GM19463 (cell line): ENCODE measurements at regions not wholly inside any gene's neighbourhood (a gene's known extent, or its start where the extent isn't known, plus 50 kb on each side); places are given as distances from the start of the nearest gene placed in this dataset.

Source experiments
- ATAC-seq: cut with Tn5 transposase; IDR thresholded peaks from one replicate; pipeline ENCODE4 v1.9.1; 2021; ENCODE audit warnings: mild to moderate bottlenecking, moderate library complexity; ENCODE audit not compliant: unreplicated experiment

DNA sequence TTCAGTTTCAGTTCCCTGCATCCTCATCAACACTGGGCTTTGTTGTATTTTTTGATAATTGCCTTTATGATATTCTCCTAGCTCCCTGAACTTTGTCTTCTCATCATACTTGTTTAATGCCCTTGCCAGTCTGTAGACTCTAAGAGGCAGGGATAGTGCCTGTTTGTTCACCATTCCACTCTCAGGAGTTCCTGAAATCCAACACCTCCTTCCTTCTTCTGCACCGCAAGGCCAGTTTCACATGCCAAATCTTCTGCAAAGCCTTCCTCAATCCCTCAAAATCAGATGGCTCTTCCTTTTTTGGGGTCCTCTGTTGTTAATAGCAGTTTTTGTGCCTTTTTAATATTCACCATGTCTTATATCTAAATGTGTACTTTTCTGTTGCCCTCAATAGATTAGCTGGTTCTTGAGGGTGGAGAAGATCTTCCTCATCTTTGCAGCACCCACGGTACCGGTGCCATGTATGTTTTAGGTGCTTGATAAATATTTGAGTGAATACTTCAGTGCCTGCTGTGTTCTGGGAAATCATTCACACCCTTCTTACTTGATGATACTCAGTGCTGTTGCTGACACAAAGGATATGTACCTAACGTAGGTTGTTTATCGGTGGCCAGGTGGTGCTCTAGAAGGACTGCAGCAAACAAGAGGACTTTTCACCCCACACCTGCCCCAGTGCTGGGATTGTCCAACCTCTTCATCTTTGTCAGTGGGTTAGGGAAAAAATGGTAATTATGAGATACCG is 85.3 kb upstream of the LIMCH1 start:
- no peak for ATAC-seq

DNA sequence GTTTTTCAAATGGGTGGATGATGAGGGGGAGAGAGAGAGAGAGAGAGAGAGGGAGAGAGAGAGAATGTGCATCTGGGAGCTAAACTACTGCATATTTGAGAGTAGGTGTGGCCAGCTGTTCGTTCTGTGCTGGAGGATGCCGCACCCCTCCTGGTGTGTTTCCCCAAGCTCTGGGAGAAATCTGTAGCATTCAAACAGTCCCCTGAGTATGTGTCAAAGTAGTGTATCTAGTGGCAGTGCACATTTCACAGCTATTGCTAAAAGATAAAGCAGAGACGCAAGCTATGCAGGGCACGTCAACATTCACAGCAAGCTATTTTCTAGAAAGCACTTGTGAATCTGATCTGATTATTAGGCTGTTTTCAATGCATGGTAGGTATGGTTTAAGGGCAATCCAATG is 83.5 kb upstream of the LIMCH1 start:
- no peak for ATAC-seq

DNA sequence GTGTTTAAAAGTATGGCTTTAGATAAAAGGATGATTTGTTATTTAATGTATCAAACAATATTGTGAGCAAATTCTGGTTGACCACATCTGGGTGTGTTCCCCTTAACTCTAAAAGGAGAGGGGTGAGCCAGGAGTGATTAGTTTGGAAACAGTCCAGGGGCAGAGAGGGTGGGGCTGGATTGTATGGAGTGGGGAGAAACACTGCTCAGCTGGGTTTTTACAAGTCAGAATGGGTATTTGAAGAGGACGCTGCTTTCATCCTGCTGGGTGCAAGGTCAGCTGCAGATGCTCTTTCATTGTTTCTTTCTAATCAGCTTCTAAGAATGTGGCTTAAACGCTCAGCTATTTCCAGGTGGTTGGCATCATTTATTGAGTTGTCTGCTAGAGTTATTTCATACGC is 82.8 kb upstream of the LIMCH1 start:
- no peak for ATAC-seq

DNA sequence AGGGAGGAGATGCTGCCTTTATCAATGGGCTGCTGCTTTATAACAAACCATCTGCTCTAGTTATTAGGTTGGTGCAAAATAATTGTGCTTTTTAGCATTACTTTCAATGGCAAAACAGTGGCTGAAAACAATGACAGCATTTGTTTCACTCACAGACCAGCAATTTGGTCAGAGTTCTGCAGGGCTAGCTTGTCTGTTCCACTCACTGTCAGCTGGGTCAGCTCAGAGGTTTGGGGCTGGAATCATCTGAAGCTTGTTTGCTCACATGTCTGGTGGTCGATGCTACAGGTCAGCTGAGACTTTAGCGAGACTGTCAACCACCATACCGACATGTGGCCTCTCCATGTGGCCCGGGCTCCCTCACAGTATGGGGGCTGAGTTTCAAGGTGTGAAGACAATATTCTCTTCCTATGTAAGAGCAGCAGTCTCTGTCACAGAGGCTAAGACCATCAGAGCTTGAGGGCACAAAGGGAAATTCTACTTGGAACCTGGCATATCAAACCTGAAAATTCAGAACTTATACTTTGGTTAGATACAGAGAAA is 81.3 kb upstream of the LIMCH1 start:
- no peak for ATAC-seq

DNA sequence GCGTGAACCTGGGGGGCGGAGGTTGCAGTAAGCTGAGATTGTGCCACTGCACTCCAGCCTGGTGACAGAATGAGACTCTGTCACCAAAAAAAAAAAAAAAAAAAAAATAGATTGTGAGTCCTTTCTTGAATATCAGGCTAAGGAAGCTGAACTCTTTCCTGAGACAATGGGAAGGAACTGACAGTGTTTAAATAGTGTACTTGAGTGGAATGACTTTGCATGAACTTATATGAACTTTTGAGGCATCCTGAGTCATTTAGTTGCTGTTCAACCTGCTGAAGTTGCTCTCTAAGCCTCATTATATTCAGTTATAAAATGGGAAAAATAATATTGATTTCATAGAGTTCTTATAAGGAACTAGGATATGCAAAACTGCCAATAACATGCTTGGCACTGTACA is 79.3 kb upstream of the LIMCH1 start:
- no peak for ATAC-seq

DNA sequence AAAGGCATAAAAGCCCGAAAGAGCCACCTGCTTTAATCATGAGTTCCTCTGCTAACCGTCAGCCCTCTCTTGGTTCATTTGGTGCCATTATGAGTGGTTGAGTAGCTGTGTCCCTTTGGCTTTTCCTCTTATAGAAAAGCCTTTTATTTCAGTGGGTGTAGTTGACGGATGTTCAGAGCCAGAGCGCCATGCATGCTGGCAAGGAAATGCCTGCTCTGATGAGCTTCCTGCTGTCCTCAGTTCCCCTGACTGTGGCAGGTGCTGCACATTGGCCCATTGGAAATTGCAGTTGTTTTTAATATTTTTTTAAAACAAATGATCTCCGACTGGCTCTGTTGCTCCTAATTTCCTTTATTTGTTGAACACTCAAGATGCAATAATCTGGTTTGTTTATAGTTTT is 77.3 kb upstream of the LIMCH1 start:
- ATAC-seq: no peak

DNA sequence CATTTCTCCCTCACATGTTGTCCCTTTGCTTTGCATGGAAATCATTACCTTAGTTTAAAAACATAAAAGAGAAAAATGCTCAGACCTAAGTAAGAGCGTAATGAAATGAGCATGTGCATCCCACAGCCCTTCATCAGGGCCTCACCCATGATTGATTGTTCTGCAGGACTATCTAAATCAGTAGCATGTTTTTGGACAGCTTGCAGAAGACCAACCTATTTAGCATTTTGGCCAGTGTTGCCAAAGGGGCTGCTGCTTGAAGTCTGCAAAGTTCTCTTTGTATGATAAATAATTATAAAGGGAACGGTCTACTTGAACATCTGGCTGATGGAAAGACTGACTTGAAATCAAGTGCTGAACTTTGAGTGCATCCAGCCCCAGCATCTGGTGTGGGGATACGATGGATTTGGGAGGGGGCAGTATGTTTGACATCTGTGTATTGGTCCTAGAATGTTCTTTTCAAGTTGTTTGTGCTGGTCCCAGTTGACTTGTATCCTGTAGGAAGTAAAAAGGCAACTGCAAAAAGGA is 76.1 kb upstream of the LIMCH1 start:
- ATAC-seq: no peak

DNA sequence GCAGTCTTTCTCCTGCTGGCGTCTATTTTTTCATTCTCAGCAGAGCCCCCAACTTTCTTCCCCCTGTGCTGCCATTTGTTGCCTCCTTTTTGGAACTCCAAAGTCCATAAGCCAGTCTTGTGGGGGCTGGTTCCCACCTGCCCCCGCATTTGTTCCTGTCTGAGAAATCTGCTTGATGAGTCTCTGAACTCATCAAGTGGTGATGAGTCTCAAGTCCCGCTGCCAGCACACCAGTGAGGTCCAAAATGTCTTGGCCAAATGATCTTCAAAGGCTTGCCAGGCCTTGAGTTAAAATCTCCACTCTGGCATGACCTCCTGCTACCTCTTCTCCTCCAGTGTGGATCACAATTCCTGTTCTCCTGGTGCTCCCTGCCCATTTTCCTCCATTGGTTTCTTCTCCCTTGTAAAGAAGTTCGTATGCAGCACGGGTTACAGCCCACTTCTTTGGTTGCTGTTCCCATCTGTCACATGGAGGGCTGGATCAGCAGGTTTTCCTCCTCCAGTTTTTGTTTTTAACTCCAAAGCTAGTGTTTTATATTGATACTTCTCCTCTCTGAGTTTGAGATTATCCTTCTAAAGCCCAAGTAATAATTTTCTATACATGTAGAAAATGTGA is 72.7 kb upstream of the LIMCH1 start:
- no peak for ATAC-seq

DNA sequence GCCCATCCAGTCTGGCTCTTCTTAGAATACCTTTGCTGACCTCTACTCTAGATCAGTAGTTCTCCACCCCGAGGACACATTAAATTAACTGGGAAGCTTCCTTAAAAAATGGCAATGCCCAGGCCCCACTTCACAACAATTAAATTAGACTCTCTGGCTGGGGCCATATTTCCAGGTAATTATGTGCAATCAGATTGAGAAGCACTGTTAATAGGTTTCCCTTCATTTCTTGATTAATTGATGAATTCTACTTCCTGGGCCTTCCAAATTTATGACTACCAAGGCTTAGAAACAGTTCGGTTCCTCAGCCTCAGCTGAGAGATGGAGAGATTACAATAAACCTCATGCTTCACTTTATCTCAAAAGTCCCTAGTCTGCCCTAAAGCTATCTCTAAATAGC is 71.7 kb upstream of the LIMCH1 start:
- ATAC-seq: no peak

DNA sequence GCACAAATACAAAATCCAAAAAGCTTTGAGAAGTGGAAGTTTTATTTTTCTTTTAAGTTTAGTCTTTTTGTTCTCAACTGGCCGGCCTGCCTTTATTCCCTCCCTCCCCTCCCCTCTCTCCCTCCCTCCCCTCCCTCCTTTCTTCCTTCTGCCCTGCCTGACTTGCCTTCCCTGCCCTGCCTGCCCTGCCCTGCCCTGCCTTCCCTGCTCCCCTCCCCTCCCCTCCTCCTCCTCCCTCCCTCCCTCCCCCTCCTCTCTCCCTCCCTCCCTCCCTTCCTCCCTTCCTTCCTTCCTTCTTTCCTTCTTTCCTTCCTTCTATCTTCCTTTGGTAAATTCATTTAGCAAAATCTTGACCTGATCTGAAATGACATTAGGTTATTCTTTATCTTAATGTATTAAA is 69.8 kb upstream of the LIMCH1 start:
- ATAC-seq: no peak

DNA sequence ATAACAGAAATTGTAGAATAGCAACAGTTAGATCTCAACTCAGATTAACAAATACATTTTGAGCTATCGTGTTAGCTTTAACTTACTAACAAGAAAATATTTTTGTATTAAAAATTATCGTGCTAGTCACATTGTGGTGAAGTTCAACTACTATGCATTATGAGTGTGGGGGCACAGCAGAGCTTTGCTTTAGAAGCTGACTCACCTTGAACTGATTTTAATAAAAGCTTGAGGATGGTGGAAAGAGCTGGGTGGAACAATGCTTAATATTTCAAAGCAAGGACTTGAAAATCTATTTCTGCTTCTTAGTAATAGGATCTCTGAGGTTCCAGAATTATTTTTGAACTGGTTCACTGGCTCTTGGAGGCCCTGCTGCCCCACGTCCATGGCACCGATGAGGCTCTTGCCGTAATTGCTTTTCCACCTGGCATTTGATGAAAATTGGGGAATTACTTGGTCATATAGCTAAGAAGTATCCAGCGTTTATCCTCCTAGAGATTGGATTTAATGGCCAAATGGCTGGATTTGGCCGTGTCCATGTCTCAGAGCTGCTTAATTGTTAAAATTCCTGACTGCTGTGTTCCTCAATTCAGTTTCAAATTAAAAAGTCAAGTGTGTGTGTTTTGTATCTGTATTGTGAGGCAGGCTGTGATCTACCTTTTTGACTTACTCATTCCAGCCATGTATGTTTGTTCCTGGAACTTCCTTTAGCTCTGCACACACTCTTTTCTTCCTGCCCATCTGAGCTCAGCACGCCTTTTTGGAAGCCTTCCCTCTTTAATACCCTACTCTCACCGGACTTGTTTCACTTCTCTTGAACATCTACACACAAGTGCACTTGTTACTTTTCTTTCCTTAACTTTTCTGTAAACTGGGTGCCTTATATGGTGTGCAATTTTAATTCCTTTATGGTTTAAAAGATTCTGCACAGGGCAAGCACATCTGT is 66.6 kb upstream of the LIMCH1 start:
- ATAC-seq: no peak

DNA sequence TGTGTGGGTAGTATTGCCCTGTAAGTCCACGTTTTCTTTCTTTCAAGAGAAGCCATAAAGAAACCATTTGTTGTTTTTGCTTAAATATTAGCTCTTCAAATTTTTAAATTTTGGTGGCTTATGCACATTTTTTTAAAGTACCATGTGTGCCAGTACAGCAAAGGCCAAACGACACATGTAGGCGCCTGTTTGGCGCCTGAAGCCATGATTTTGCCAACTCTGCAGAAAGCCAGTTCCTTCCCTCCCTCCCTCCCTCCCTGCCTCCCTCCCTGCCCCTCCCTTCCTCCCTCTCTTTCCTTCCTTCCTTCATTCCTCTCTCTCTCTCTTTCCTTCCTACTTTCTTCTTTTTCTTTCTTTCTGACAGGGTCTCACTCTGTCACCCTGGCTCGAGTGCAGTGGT is 65.9 kb upstream of the LIMCH1 start:
- no peak for ATAC-seq

DNA sequence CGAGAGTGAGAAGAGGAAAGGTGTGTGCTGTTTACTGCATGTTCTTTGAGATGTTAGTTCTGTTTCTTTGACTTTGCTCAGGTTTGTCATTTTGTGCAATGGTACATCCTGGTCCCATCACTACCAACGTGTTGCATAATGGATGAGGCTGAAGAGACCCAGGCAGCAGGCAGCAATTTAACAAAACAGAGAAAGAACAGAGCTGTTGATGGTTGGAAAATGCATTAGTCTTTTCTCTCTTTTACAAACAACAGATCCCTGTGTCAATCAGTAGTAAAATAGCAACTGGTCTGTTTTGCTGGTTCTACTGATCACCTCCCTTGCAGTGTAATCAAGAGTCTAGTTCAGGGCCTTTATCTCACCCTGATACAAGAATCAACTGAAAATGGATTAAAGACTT is 64.8 kb upstream of the LIMCH1 start:
- no peak for ATAC-seq

DNA sequence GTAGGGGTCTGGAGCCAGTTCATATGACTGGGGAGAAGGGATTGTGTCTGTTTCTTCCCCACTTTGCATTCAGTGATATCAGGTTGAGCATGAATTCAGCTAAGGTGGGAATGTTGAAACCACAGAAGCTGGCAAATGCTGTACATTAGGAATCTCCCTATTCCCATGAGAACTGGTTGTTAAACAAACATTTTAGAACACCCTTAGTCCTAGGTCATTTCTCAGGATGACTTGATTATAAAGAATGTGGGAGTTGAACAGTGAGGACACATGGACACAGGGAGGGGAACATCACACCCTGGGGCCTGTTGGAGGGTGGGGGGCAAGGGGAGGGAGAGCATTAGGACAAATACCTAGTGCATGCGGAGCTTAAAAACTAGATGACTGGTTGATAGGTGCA is 62.6 kb upstream of the LIMCH1 start:
- no peak for ATAC-seq

DNA sequence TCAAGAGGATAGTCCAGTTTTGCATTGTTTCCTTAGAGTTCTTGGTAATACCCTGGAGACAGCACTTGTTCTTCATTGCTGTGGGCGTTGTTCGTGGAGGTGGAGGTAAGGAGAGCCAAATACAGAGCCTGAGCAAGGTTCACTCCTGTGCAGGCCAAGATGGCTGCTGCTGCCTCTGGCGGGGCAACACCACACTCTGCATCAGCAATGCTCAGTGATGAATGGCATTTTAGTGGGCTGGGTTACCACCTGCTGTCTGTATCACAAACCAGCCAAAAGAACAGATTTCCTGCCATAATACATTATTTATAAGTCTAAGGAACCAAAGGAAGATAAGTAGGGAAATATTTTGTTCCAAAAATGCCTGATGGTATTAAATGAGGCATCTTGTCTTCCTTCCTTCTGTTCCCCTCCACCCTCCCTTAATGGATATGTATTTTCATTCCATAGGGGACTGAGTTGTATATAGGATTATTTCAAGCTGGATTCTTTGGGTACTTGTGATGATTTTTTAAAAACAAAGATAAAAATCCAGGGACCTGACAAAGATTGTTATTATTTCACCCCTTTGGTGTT is 61.6 kb upstream of the LIMCH1 start:
- no peak for ATAC-seq

DNA sequence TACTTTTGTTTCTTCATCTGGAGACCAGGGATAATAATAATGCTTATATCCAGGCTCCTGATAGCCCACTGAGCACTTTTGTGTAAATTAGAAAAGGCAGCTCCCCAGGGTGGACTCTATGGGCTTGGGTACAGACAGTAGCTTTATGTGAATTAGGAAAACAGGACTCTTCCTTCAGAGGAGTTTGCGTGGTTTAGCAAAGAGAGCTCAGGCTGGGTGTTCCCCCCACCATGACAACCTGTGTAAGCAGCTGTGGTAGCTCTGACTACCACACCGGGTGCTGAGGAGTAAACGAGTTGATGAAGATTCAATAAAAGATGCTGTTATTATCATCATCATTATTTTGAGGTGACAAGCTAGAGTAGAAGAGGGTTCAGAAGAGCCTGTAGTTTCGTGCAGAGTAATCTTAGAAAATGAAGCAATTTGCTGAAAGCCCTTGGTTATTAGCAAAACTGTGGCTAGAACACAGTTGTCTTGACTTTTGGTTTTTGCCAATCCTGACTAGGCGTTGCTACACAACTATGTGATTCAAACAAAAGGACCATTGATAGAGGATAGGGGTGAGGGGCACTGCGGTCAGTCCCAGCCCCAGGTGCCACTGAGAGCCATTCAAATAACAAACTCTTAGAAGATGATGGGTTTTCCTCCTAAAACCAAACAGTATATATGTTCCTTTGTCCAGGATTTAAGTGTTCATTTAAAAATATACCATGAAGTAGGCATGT is 60.6 kb upstream of the LIMCH1 start:
- no peak for ATAC-seq

DNA sequence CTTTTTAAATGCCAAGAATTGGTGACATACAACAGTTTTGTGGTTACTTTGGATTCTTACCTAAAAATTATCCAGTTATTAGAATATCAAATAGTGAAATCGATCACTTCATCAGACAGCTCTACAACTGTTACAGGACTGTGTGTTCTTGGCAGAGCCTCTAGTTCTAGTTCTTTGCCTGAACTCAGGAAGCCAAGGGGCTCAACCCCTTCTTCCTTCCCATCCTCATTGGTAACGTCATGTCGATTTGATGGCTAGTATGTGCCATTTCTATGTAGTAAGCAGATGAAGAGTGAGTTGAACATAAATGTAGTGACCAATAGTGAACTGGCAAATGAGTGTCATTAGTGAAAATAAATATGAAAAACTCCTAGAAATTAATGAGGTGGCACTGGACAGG is 59.4 kb upstream of the LIMCH1 start:
- no peak for ATAC-seq

DNA sequence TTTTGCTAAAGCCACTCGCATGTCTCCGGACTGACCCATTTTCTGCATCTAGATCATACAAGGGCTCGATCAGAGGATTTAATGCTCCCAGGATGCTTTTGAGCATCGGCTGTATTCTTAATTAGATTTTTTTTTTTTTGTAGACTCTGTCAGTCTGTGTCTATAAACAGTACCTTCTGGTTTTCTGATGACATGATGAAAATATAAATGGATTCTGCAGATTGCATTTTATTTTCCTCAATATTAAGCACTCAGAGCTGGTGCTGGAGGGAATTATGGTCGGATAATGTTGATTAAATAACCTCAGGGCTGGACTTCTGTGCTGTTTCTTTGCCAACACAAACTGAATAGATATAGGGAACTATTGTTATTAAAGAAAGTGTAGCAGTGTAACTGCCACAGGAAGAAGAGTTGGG is 57.1 kb upstream of the LIMCH1 start:
- no peak for ATAC-seq

DNA sequence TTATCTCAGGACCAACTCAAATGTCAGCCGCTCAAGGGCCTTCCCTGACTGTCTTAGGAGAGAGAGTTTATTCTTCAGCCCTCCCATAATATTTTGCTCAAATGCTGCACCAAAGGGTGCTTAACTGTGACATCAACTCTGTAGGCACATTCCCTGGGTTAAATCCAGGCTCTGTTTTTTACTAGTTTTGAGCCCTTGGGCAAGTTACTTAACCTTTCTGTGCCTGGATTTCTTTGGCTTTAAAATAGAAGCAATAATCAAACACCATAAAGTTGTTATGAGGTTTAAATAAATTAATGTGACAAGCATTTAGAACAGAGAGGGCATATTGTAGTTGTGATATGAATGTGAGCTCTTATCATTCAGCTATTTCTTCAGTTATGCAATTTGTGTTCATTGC is 54.2 kb upstream of the LIMCH1 start:
- ATAC-seq: no peak

DNA sequence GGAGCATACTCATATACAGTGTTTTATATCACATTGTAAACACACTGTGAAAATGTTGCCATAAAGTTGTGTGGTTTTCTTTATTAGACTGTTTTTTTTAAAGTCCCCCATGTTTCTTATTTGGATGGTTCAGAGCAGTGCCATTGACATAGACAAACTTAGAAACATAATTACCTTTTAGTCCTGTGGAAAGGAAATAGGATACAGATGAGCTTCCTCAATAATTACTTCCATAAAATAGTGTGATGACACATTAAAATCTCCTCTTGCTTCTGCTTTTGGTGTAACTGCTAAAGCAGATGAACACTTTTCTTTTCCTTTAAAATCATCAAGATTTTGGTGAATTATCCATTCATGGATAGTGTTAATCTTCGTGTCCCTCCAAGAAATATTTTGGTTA is 52.9 kb upstream of the LIMCH1 start:
- ATAC-seq: no peak
